ENCODE measurements at regions not wholly inside any gene's neighbourhood (a gene's known extent, or its start where the extent isn't known, plus 50 kb on each side); places are given as distances from the start of the nearest gene placed in this dataset.
"Not testable (repeated sequence)": the region's sequence is repeated elsewhere in the genome, so short reads cannot be mapped to it uniquely, and the experiment has no call there.

DNA sequence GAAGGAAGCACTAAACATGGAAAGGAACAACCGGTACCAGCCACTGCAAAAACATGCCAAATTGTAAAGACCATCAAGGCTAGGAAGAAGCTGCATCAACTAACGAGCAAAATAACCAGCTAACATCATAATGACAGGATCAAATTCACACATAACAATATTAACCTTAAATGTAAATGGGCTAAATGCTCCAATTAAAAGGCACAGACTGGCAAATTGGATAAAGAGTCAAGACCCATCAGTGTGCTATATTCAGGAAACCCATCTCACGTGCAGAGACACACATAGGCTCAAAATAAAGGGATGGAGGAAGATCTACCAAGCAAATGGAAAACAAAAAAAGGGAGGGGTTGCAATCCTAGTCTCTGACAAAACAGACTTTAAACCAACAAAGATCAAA lies 126.3 kb upstream of the CAV2 start:
- not testable (repeated sequence) for DNase-seq (ENCODE audit: low read depth, low spot score)

- DNase-seq (ENCODE audit: low read depth, low spot score): no peak
These were observed 121.8 kb upstream of the CAV2 start for GRCh38 chr7:116377721-116378120.

DNA sequence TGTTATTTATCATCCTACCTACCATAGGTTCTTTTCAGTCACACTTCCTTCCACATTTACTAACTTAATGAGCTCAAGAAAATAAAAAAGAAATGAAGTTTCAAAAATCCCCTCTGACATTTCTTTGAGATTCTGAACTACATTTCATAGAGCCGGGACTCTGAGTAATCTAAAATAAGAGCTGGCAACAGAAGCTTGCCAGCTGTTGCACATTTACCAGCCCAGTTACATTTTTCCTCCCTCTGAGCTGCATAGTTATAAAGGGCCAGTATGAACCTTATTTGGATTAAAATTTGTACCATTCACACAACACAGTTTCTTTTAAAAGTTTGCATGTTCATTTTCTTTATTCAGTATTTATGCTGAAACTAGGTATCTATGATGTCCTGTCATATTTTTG lies 119.5 kb upstream of the CAV2 start:
- no peak for DNase-seq (ENCODE audit: low read depth, low spot score)

DNA sequence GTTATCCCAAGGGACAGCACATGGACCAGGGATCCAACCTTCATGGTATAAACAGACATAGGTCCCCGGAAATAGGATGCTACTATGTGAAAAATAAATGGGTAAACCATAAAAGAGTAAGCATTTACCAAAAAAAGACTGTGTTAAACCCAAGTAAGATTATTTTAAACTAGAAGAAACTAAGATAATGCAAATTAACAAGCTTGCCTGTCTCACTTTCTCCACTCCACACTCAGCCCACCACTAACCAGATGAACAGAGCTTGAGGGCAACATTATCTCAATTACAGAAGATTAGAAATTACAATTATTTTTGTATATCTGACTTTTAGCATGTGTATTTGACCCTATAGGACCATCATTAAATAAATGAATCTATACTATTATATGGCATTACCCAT lies 117.2 kb upstream of the CAV2 start:
- DNase-seq (ENCODE audit: low read depth, low spot score): no peak

GRCh38 chr7:116384936-116385635 lies 114.5 kb upstream of the CAV2 start:
- no peak for DNase-seq (ENCODE audit: low read depth, low spot score)

GRCh38 chr7:116386674-116387073 lies 112.9 kb upstream of the CAV2 start:
- DNase-seq (ENCODE audit: low read depth, low spot score): no peak

DNA sequence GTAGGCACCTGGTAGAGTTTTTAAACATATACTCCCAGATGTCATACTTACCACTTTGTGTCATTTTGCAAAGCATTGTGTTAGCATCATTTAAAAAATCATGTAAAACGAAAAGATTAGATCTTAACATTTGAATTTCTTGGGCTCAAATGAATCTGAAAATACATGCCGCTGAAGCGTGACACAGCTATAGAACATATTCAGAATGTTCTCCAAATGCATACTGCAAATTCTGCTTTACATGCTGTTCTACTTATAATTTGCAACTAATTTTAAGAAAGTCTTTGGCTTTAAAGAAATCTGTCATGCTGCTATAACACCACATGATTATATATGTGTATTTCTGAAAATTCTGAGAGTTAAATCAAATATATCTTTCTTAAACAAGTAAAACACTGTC lies 109.2 kb upstream of the CAV2 start:
- DNase-seq (ENCODE audit: low read depth, low spot score): no peak

GRCh38 chr7:116392806-116393205 lies 106.7 kb upstream of the CAV2 start:
- no peak for DNase-seq (ENCODE audit: low read depth, low spot score)

- no peak for DNase-seq (ENCODE audit: low read depth, low spot score)
These were observed 105.9 kb upstream of the CAV2 start for GRCh38 chr7:116393654-116394053.

DNA sequence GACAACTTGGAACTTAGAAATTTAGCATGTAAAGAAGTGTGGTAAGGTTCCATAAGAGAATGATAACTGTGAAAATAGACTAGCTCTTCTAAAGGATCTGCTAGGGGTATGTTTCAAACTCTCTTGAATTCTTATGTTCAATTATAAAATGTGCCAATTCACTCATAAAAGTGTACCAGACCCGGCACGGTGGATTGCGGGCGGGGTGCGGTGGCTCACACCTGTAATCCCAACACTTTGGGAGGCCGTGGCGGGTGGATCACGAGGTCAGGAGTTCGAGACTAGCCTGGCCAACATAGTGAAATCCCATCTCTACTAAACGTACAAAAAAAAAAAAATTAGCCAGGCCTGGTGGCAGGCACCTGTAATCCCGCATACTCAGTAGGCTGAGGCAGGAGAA lies 105.4 kb upstream of the CAV2 start:
- DNase-seq (ENCODE audit: low read depth, low spot score): no peak

GRCh38 chr7:116395141-116395791 lies 104.3 kb upstream of the CAV2 start:
- peak; percentile 93 for DNase-seq (ENCODE audit: low read depth, low spot score)

DNA sequence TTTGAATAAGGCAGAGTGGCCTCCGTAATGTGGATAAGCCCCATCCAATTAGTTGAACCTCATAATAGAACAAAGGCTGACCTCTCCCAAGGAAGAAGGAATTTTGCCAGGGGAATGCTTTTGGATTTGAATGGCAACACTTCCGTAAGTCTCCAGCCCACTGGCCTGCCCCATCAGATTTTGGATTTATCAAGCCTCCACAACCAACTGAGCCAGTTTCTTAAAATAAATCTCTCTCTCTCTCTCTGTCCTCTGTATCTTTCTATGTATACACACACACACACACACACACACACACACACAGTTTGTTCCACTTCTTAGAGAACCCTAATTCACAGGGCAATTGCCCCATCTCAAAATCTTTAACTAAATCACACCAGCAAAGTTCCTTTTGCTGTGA lies 100.9 kb upstream of the CAV2 start:
- no peak for DNase-seq (ENCODE audit: low read depth, low spot score)

- DNase-seq (ENCODE audit: low read depth, low spot score): peak; percentile 89
These were observed 99.7 kb upstream of the CAV2 start for GRCh38 chr7:116399819-116400218.

DNA sequence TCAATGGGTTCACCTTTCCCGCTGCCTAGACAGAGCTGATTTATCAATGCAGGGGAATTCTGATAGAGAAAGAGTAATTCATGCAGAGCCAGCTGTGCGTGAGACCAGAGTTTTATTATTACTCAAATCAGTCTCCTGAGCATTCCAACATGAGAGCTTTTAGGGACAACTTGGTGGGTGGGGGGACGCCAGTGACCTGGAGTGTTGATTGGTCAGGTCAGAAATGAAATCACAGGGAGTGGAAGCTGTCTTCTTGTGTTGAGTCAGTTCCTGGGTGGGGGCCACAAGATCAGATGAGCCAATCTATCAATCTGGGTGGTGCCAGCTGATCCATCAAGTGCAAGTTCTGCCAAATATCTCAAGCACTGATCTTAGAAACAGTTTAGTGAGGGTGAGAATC lies 99.0 kb upstream of the CAV2 start:
- DNase-seq (ENCODE audit: low read depth, low spot score): peak; percentile 34

- no peak for DNase-seq (ENCODE audit: low read depth, low spot score)
These were observed 97.8 kb upstream of the CAV2 start for GRCh38 chr7:116401711-116402110.

DNA sequence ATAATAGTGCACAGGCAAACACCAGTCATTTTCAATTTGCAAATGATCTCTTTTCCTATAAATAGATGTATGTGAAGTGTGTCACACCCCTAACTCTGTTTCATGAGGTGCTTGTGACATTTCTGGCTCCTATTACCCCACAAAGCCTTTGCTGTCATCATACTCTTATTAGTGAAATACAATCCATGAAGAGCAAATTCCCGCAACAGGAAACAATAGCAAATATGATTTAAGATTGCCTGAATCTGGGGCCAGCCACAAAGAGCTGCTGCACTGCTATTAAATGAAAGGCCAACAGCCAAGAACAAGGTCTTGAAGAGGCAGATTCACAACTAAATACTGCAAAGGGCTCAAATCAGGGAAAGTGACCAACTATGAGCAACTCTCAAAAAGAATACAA lies 96.3 kb upstream of the CAV2 start:
- no peak for DNase-seq (ENCODE audit: low read depth, low spot score)

GRCh38 chr7:116404389-116404788 lies 95.1 kb upstream of the CAV2 start:
- no peak for DNase-seq (ENCODE audit: low read depth, low spot score)

DNA sequence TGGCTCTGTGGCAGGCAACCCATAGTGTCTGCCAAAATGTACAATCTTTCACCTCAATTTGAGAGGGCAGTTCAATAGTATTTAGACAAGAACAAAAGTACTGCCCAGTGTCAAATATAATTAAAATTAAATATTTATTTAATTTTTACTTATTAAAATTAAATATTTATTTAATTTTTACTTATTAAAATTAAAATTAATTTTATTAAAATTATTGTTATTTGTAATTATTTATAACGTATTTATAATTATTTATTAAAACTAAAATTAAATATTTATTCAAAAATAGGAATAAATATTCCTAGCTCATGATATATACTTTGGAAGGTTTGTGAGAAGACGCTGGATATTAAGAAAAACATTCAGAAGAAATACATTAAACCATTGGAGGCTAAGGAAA lies 93.7 kb upstream of the CAV2 start:
- DNase-seq (ENCODE audit: low read depth, low spot score): no peak

DNA sequence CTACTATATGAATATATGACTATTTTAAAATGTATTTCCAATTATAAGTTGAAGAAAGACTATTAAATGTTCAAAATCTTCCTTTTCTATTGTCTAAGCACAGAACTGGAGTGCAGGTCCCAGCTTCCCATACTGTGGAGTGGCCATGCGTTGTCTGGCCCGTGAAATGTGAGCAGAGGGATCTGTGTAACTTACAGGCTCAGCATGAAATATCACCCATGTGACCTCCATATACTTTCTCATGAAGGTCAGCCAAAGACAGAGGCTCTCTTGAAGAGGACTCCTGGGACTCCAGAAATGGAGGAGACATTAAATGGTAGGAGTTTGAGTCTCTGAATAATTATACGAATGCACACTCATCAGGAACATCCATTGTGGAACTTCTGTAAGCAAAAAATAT lies 92.4 kb upstream of the CAV2 start:
- no peak for DNase-seq (ENCODE audit: low read depth, low spot score)

DNA sequence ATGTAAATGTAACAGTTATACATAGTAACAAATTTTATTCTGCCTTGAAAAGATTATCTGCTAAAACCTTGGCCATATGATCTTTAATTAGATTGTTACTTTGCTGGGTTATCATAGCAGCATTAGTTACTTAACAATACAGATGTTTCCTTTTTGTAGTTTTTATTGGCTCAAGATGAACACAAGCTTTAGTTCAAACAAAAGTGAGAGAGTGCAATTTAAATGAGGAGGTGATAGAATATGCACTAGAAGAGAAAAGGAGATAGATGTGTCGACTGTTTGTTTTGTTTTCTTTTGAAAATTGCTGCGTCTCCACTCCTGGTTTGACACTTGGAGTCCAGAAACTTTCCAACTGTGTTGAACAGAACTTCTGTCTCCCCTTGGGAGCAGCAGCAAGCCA lies 91.4 kb upstream of the CAV2 start:
- DNase-seq (ENCODE audit: low read depth, low spot score): no peak

DNA sequence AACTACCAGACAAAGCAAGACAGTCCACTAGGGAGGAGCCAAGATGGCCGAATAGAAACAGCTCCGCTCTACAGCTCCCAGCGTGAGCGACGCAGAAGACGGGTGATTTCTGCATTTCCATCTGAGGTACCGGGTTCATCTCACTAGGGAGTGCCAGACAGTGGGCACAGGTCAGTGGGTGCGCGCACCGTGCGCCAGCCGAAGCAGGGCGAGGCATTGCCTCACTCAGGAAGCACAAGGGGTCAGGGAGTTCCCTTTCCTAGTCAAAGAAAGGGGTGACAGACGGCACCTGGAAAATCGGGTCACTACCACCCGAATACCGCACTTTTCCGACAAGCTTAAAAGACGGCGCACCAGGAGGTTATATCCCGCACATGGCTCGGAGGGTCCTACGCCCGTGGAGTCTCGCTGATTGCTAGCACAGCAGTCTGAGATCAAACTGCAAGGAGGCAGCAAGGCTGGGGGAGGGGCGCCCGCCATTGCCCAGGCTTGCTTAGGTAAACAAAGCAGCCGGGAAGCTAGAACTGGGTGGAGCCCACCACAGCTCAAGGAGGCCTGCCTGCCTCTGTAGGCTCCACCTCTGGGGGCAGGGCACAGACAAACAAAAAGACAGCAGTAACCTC lies 90.6 kb upstream of the CAV2 start:
- DNase-seq (ENCODE audit: low read depth, low spot score): not testable (repeated sequence)

- DNase-seq (ENCODE audit: low read depth, low spot score): not testable (repeated sequence)
These were observed 88.8 kb upstream of the CAV2 start for GRCh38 chr7:116410694-116411093.
